PC-9 (cell line): ENCODE measurements at regions not wholly inside any gene's neighbourhood (a gene's known extent, or its start where the extent isn't known, plus 50 kb on each side); places are given as distances from the start of the nearest gene placed in this dataset.

Experiments
- EZH2 ChIP-seq: fragments of 200-600 bp; sonication (generic); IDR thresholded peaks from 2 replicates; pipeline ENCODE4 v1.8.0; 2017; ENCODE audit warnings: antibody characterized with exemption, low read depth
- TF ChIP-seq, protein P1 (sequence below): fragments of 200-600 bp; sonication (generic); conservative IDR thresholded peaks from 2 replicates; pipeline ENCODE4 v1.6.1; 2017; ENCODE audit warnings: mixed run types, antibody characterized with exemption, mild to moderate bottlenecking, moderate library complexity

DNA sequence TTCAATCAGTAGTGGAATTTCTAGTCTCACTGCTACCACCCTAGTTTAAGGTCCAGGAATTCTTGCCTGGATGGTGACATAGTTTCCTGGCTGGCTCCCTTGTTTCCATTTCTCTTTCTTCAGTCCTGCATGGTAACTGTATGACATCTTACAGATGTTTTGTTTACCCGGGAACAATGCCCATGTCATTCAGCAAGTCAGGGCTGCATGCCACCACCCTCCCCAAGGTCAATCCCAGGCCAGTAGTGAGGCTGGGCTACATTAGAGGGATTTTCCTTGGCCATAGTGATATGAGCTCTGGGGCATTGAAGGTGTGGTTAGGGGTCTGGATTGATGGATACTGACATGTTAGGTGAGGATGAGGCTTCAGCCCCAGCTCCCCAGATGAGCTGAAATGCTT is 114.9 kb upstream of the E2F8 start:
- TF ChIP-seq, protein P1, sequence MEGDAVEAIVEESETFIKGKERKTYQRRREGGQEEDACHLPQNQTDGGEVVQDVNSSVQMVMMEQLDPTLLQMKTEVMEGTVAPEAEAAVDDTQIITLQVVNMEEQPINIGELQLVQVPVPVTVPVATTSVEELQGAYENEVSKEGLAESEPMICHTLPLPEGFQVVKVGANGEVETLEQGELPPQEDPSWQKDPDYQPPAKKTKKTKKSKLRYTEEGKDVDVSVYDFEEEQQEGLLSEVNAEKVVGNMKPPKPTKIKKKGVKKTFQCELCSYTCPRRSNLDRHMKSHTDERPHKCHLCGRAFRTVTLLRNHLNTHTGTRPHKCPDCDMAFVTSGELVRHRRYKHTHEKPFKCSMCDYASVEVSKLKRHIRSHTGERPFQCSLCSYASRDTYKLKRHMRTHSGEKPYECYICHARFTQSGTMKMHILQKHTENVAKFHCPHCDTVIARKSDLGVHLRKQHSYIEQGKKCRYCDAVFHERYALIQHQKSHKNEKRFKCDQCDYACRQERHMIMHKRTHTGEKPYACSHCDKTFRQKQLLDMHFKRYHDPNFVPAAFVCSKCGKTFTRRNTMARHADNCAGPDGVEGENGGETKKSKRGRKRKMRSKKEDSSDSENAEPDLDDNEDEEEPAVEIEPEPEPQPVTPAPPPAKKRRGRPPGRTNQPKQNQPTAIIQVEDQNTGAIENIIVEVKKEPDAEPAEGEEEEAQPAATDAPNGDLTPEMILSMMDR: no peak
- TF ChIP-seq EZH2: no peak
